Panc1 (cell line): ENCODE measurements at regions not wholly inside any gene's neighbourhood (a gene's known extent, or its start where the extent isn't known, plus 50 kb on each side); places are given as distances from the start of the nearest gene placed in this dataset.

ENCODE experiments used
- ATAC-seq: fragments of 200-7000 bp; cut with Tn5 transposase; 2 replicates; pipeline ENCODE4 v1.9.1; 2020; ENCODE audit warnings: mild to moderate bottlenecking, moderate library complexity
- BruUV-seq: library from RNA; stranded (reverse); fragments of 400-500 nt; replicated peaks from 2 replicates; lab custom pipeline; 2021; lab: Mats Ljungman, UMichigan
- CTCF ChIA-PET: fragments of 300-600 bp; sonication (Branson Sonifier 250); formaldehyde crosslinking; loops from one replicate; lab custom pipeline; 2022; ENCODE audit warnings: antibody characterized with exemption; lab: Charles Lee
- POLR2A ChIA-PET: fragments of 300-600 bp; sonication (Branson Sonifier 250); formaldehyde crosslinking; loops from one replicate; lab custom pipeline; 2022; ENCODE audit warnings: antibody characterized with exemption; lab: Charles Lee
- DNase-seq: peaks from one replicate; pipeline ENCODE4 v3.0.0-alpha.2; 2010; ENCODE audit warnings: low read depth, low spot score
- H3K27ac ChIP-seq: 2 replicates; pipeline ENCODE4 v1.5.1; 2011; ENCODE audit warnings: mild to moderate bottlenecking, low read length, inconsistent platforms
- H3K27me3 ChIP-seq: fragments of 200-500 bp; sonication (Bioruptor generic); 2 replicates; pipeline ENCODE4 v1.6.0; 2014; ENCODE audit warnings: low read length, inconsistent platforms; ENCODE audit not compliant: control insufficient read depth, insufficient read depth
- H3K36me3 ChIP-seq: fragments of 200-500 bp; sonication (Bioruptor generic); 2 replicates; pipeline ENCODE4 v1.5.1; 2014; ENCODE audit warnings: inconsistent platforms, mild to moderate bottlenecking, low read length, moderate library complexity; ENCODE audit not compliant: control insufficient read depth, insufficient read depth
- H3K4me1 ChIP-seq: 2 replicates; pipeline ENCODE4 v1.5.1; 2011; ENCODE audit warnings: inconsistent platforms, mild to moderate bottlenecking, low read length, moderate library complexity; ENCODE audit not compliant: control insufficient read depth, insufficient read depth
- H3K4me3 ChIP-seq, 2 experiments: 2 replicates each; pipeline ENCODE4 v1.5.1; 2011 to 2012; ENCODE audit warnings: low read depth in 2 of 2, low read length in 2 of 2, mild to moderate bottlenecking in 2 of 2, inconsistent platforms in 1 of 2, moderate library complexity in 1 of 2
- H3K9me3 ChIP-seq: fragments of 200-500 bp; sonication (Bioruptor generic); 2 replicates; pipeline ENCODE4 v1.5.1; 2014; ENCODE audit warnings: low read depth, mild to moderate bottlenecking, inconsistent platforms, low read length, moderate library complexity; ENCODE audit not compliant: control insufficient read depth, insufficient read depth
- POLR2AphosphoS5 ChIP-seq: IDR thresholded peaks from 2 replicates; pipeline ENCODE4 v1.6.1; 2012; ENCODE audit warnings: mild to moderate bottlenecking, low read depth, low read length, moderate library complexity
- SIN3A ChIP-seq: IDR thresholded peaks from 2 replicates; pipeline ENCODE4 v1.6.1; 2012; ENCODE audit warnings: low read depth, mild to moderate bottlenecking, low read length, moderate library complexity, borderline replicate concordance; ENCODE audit not compliant: insufficient read depth
- TCF7L2 ChIP-seq: IDR thresholded peaks from 2 replicates; pipeline ENCODE4 v1.6.1; 2011; ENCODE audit warnings: mild to moderate bottlenecking, low read depth, low read length, inconsistent platforms
- in situ Hi-C: cut with HindIII; loops from 2 replicates; pipeline ENCODE4 v1.10.0; 2016; ENCODE audit warnings: low sequenced_read_pairs, low pct_unique_long_range_greater_than_20kb
- intact Hi-C: fragments of 100-400 bp; cut with micrococcal nuclease; formaldehyde crosslinking; loops from one replicate; pipeline ENCODE4 v1.10.0; 2022; ENCODE audit not compliant: unreplicated experiment
- TF ChIP-seq, protein P1 (sequence below): fragments of 450-650 bp; IDR thresholded peaks from 2 replicates; pipeline ENCODE4 v1.5.1; 2017; ENCODE audit warnings: mild to moderate bottlenecking
- TF ChIP-seq, protein P2 (sequence below), 2 experiments: IDR thresholded peaks; 2 replicates each; pipeline ENCODE4 v1.6.1; 2011 to 2012; ENCODE audit warnings: low read depth in 2 of 2, control low read depth in 1 of 2, low read length in 1 of 2, mild to moderate bottlenecking in 1 of 2, moderate library complexity in 1 of 2; ENCODE audit not compliant: insufficient read depth in 1 of 2

DNA sequence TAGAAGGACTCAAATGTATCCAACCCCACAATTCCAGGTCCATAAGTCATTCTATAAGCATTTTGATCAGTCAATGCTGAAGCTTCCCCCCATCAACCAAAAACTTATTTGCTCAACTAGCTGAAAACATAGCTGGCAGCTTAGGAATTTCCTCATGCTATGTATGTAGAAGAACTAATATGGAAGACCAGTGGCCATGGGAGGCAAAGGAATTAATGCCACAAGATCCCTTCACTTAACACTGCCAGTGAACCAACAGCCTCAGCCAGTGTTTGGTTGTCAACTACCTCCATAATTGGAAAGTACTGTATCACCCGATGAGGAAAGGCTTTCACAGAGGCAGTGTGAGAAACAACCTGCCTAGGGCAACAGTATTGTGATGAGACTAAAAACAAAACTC is 105.4 kb downstream of the ZNF429 start:
- CTCF ChIA-PET: no interaction called here
- TF ChIP-seq TCF7L2 (no peak), POLR2AphosphoS5 (no peak), SIN3A (no peak)
- TF ChIP-seq, protein P1, sequence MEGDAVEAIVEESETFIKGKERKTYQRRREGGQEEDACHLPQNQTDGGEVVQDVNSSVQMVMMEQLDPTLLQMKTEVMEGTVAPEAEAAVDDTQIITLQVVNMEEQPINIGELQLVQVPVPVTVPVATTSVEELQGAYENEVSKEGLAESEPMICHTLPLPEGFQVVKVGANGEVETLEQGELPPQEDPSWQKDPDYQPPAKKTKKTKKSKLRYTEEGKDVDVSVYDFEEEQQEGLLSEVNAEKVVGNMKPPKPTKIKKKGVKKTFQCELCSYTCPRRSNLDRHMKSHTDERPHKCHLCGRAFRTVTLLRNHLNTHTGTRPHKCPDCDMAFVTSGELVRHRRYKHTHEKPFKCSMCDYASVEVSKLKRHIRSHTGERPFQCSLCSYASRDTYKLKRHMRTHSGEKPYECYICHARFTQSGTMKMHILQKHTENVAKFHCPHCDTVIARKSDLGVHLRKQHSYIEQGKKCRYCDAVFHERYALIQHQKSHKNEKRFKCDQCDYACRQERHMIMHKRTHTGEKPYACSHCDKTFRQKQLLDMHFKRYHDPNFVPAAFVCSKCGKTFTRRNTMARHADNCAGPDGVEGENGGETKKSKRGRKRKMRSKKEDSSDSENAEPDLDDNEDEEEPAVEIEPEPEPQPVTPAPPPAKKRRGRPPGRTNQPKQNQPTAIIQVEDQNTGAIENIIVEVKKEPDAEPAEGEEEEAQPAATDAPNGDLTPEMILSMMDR: no peak
- TF ChIP-seq, protein P2, sequence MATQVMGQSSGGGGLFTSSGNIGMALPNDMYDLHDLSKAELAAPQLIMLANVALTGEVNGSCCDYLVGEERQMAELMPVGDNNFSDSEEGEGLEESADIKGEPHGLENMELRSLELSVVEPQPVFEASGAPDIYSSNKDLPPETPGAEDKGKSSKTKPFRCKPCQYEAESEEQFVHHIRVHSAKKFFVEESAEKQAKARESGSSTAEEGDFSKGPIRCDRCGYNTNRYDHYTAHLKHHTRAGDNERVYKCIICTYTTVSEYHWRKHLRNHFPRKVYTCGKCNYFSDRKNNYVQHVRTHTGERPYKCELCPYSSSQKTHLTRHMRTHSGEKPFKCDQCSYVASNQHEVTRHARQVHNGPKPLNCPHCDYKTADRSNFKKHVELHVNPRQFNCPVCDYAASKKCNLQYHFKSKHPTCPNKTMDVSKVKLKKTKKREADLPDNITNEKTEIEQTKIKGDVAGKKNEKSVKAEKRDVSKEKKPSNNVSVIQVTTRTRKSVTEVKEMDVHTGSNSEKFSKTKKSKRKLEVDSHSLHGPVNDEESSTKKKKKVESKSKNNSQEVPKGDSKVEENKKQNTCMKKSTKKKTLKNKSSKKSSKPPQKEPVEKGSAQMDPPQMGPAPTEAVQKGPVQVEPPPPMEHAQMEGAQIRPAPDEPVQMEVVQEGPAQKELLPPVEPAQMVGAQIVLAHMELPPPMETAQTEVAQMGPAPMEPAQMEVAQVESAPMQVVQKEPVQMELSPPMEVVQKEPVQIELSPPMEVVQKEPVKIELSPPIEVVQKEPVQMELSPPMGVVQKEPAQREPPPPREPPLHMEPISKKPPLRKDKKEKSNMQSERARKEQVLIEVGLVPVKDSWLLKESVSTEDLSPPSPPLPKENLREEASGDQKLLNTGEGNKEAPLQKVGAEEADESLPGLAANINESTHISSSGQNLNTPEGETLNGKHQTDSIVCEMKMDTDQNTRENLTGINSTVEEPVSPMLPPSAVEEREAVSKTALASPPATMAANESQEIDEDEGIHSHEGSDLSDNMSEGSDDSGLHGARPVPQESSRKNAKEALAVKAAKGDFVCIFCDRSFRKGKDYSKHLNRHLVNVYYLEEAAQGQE (IDR thresholded peaks at IDR 0.05; ENCODE audit: insufficient read depth in 1 of 2, low read depth in 2 of 2, low read length in 1 of 2): no peak
- ATAC-seq: no peak

DNA sequence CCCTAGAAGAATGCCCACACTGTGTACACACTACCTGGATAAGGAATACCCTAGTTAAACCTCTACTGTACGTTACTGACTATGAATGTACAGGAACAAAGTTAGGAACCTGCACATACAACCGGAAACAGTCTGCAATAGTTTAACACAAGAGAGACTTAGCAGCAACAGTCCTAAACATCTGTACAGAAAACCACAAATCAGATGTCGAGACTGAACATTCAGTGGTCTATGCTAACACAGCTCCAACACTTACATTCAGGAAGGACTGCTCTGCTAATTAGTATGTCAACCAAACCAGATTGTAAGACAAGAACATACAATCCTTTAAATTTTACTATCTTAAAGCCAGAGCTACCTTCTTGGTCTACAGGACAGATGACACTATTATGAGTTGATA is 104.9 kb downstream of the ZNF429 start:
- intact Hi-C loops (no loop called here), in situ Hi-C loops (no loop called here)
- Histone ChIP-seq H3K9me3 (no peaks in the 10 kb centered on the region), H3K27me3 (no peaks in the 10 kb centered on the region), H3K27ac (no peak overlapping the region), H3K4me1 (peaks cover 3% of the 10 kb centered on the region; the same call in 1 of the 2 replicates), H3K36me3 (no peaks in the 10 kb centered on the region), H3K4me3 (no peak overlapping the region)
- ATAC-seq (no peak), DNase-seq (no peak)
- ChIA-PET POLR2A (no interaction called here), CTCF (no interaction called here)
- no TSS peak for BruUV-seq
- TF ChIP-seq, protein P1: no peak
- TF ChIP-seq, protein P2 (IDR thresholded peaks at IDR 0.05; ENCODE audit: insufficient read depth in 1 of 2, low read depth in 2 of 2, low read length in 1 of 2): no peak
- TF ChIP-seq TCF7L2: no peak
- no peak for TF ChIP-seq SIN3A
- TF ChIP-seq POLR2AphosphoS5: no peak

More for the DNA sequence above, 105.4 kb downstream of the ZNF429 start:
- H3K27ac ChIP-seq: no peak overlapping the region
- DNase-seq: no peak
- no TSS peak for BruUV-seq
- no peaks in the 10 kb centered on the region for H3K27me3 ChIP-seq
- no peak overlapping the region for H3K4me3 ChIP-seq
- H3K36me3 ChIP-seq: no peaks in the 10 kb centered on the region
- H3K9me3 ChIP-seq: no peaks in the 10 kb centered on the region
- H3K4me1 ChIP-seq: peaks cover under 1% of the 10 kb centered on the region; the same call in 1 of the 2 replicates
- in situ Hi-C loops (no loop called here), intact Hi-C loops (no loop called here)
- POLR2A ChIA-PET: no interaction called here
